Epidermal melanocyte (primary cell): ENCODE measurements at regions not wholly inside any gene's neighbourhood (a gene's known extent, or its start where the extent isn't known, plus 50 kb on each side); places are given as distances from the start of the nearest gene placed in this dataset.

Experiments
- DNase-seq: peaks from one replicate; pipeline ENCODE4 v3.0.0; 2011; ENCODE audit warnings: low spot score; ENCODE audit not compliant: insufficient read length

GRCh38 chr1:80675454-80675853, 1125.3 kb upstream of the ADGRL2 start:
- DNase-seq = no peak

- no peak for DNase-seq
Observed at GRCh38 chr1:80673935-80674597, 1126.7 kb upstream of the ADGRL2 start.

- no peak for DNase-seq
Observed at GRCh38 chr1:80668372-80668771, 1132.4 kb upstream of the ADGRL2 start.

- no peak for DNase-seq
Observed at GRCh38 chr1:80666073-80666472, 1134.7 kb upstream of the ADGRL2 start.

- DNase-seq = no peak
Observed at GRCh38 chr1:80659161-80659560, 1141.6 kb upstream of the ADGRL2 start.

- DNase-seq = no peak
Observed at GRCh38 chr1:80657707-80658106, 1143.0 kb upstream of the ADGRL2 start.

GRCh38 chr1:80657044-80657643, 1143.6 kb upstream of the ADGRL2 start:
- DNase-seq = no peak

GRCh38 chr1:80656641-80657040, 1144.1 kb upstream of the ADGRL2 start:
- no peak for DNase-seq

- DNase-seq = no peak
Observed at GRCh38 chr1:80656014-80656636, 1144.6 kb upstream of the ADGRL2 start.

- no peak for DNase-seq
Observed at GRCh38 chr1:80646053-80646452, 1154.7 kb upstream of the ADGRL2 start.

GRCh38 chr1:80645621-80646020, 1155.1 kb upstream of the ADGRL2 start:
- DNase-seq = no peak

- no peak for DNase-seq
Observed at GRCh38 chr1:80640978-80641377, 1159.8 kb upstream of the ADGRL2 start.

GRCh38 chr1:80639777-80640533, 1160.8 kb upstream of the ADGRL2 start:
- DNase-seq = peak; percentile 38

- no peak for DNase-seq
Observed at GRCh38 chr1:80633947-80634706, 1166.6 kb upstream of the ADGRL2 start.

GRCh38 chr1:80632284-80632683, 1168.5 kb upstream of the ADGRL2 start:
- no peak for DNase-seq

GRCh38 chr1:80629304-80629837, 1171.4 kb upstream of the ADGRL2 start:
- DNase-seq = no peak

- no peak for DNase-seq
Observed at GRCh38 chr1:80624682-80625081, 1176.1 kb upstream of the ADGRL2 start.

- no peak for DNase-seq
Observed at GRCh38 chr1:80607064-80607463, 1193.7 kb upstream of the ADGRL2 start.

GRCh38 chr1:80594013-80594412, 1206.7 kb upstream of the ADGRL2 start:
- no peak for DNase-seq

- DNase-seq = no peak
Observed at GRCh38 chr1:80593197-80593596, 1207.5 kb upstream of the ADGRL2 start.

GRCh38 chr1:80582980-80583379, 1217.8 kb upstream of the ADGRL2 start:
- DNase-seq = peak; percentile 49
